A204.1 (cell line): ENCODE measurements at regions not wholly inside any gene's neighbourhood (a gene's known extent, or its start where the extent isn't known, plus 50 kb on each side); places are given as distances from the start of the nearest gene placed in this dataset.
"Not testable (repeated sequence)": the region's sequence is repeated elsewhere in the genome, so short reads cannot be mapped to it uniquely, and the experiment has no call there.

Source experiments
- FAIRE-seq: peaks from 2 replicates; lab custom pipeline; 2012; peaks lifted over from hg19 to GRCh38; lab: Jason Lieb, UNC

GRCh38 chr2:200174433-200175216, 131.9 kb upstream of the SPATS2L start:
- FAIRE-seq, result no peak

- FAIRE-seq, result no peak
Observed at GRCh38 chr2:200177971-200178911, 128.3 kb upstream of the SPATS2L start.

- FAIRE-seq, result no peak
Observed at GRCh38 chr2:200179151-200179550, 127.3 kb upstream of the SPATS2L start.

GRCh38 chr2:200180943-200181342, 125.5 kb upstream of the SPATS2L start:
- FAIRE-seq, result no peak

GRCh38 chr2:200181755-200182154, 124.7 kb upstream of the SPATS2L start:
- no peak for FAIRE-seq

- no peak for FAIRE-seq
Observed at GRCh38 chr2:200184748-200185627, 121.5 kb upstream of the SPATS2L start.

GRCh38 chr2:200185628-200186000, 120.9 kb upstream of the SPATS2L start:
- no peak for FAIRE-seq

GRCh38 chr2:200186002-200186401, 120.5 kb upstream of the SPATS2L start:
- FAIRE-seq, result no peak

- FAIRE-seq, result no peak
Observed at GRCh38 chr2:200188876-200189275, 117.6 kb upstream of the SPATS2L start.

- no peak for FAIRE-seq
Observed at GRCh38 chr2:200189964-200190363, 116.5 kb upstream of the SPATS2L start.

- FAIRE-seq, result no peak
Observed at GRCh38 chr2:200193331-200193730, 113.2 kb upstream of the SPATS2L start.

GRCh38 chr2:200193791-200194190, 112.7 kb upstream of the SPATS2L start:
- FAIRE-seq, result no peak

GRCh38 chr2:200194746-200195145, 111.7 kb upstream of the SPATS2L start:
- no peak for FAIRE-seq

GRCh38 chr2:200199005-200199404, 107.5 kb upstream of the SPATS2L start:
- FAIRE-seq, result no peak

GRCh38 chr2:200199576-200200263, 106.8 kb upstream of the SPATS2L start:
- FAIRE-seq, result no peak

- not testable (repeated sequence) for FAIRE-seq
Observed at GRCh38 chr2:200201839-200202238, 104.7 kb upstream of the SPATS2L start.

GRCh38 chr2:200203381-200203827, 103.1 kb upstream of the SPATS2L start:
- FAIRE-seq, result no peak

GRCh38 chr2:200208041-200208440, 98.5 kb upstream of the SPATS2L start:
- FAIRE-seq, result no peak

- FAIRE-seq, result no peak
Observed at GRCh38 chr2:200209030-200209429, 97.5 kb upstream of the SPATS2L start.

- FAIRE-seq, result no peak
Observed at GRCh38 chr2:200211643-200212042, 94.8 kb upstream of the SPATS2L start.

GRCh38 chr2:200212862-200213425, 93.5 kb upstream of the SPATS2L start:
- FAIRE-seq, result no peak
